IMR-90 (cell line): ENCODE measurements at regions not wholly inside any gene's neighbourhood (a gene's known extent, or its start where the extent isn't known, plus 50 kb on each side); places are given as distances from the start of the nearest gene placed in this dataset.

Experiments used
- ATAC-seq: fragments of 200-7000 bp; cut with Tn5 transposase; 2 replicates; pipeline ENCODE4 v1.9.1; 2020; ENCODE audit warnings: low read depth, mild to moderate bottlenecking, moderate library complexity
- BruUV-seq: library from RNA; stranded (reverse); fragments of 400-500 nt; replicated peaks from 2 replicates; lab custom pipeline; 2021; lab: Mats Ljungman, UMichigan
- CTCF ChIA-PET: fragments of 300-600 bp; formaldehyde crosslinking; extraction: SDS; loops from one replicate; lab custom pipeline; 2021; ENCODE audit warnings: antibody characterized with exemption; lab: Yijun Ruan, JAX
- POLR2A ChIA-PET: fragments of 300-600 bp; sonication (Branson Sonifier 250); formaldehyde crosslinking; loops from one replicate; lab custom pipeline; 2022; ENCODE audit warnings: antibody characterized with exemption; ENCODE audit not compliant: unreplicated experiment; lab: Charles Lee
- DNase-seq: peaks from one replicate; pipeline ENCODE4 v3.0.0; 2013
- H2AFZ ChIP-seq: replicated peaks from 2 replicates; pipeline ENCODE3; 2013; ENCODE audit warnings: low read length, mild to moderate bottlenecking; ENCODE audit not compliant: poor library complexity
- H2AK5ac ChIP-seq: 2 replicates; pipeline ENCODE4 v1.6.1; 2013; ENCODE audit warnings: low read depth, low read length, inconsistent platforms
- H2AK9ac ChIP-seq: replicated peaks from 2 replicates; pipeline ENCODE3; 2013; ENCODE audit warnings: mild to moderate bottlenecking, low read depth, low read length, moderate library complexity; ENCODE audit not compliant: poor library complexity
- H2BK120ac ChIP-seq: 2 replicates; pipeline ENCODE4 v1.6.1; 2013; ENCODE audit warnings: low read depth, low read length, inconsistent platforms
- H2BK15ac ChIP-seq: 3 replicates; pipeline ENCODE4 v1.6.1; 2013; ENCODE audit warnings: low read depth, low read length, inconsistent platforms
- H2BK20ac ChIP-seq: 2 replicates; pipeline ENCODE4 v1.6.1; 2013; ENCODE audit warnings: low read depth, mild to moderate bottlenecking, inconsistent platforms, low read length, moderate library complexity
- H2BK5ac ChIP-seq: 2 replicates; pipeline ENCODE4 v1.6.1; 2013; ENCODE audit warnings: mild to moderate bottlenecking, low read depth, low read length, inconsistent platforms; ENCODE audit not compliant: poor library complexity, severe bottlenecking
- H3K14ac ChIP-seq: replicated peaks from 2 replicates; pipeline ENCODE4 v1.6.1; 2013; ENCODE audit warnings: low read depth, low read length, inconsistent platforms
- H3K18ac ChIP-seq: 2 replicates; pipeline ENCODE4 v1.6.1; 2013; ENCODE audit warnings: low read depth, low read length, control low read depth
- H3K23ac ChIP-seq: 2 replicates; pipeline ENCODE4 v1.6.1; 2013; ENCODE audit warnings: low read depth, low read length, inconsistent platforms
- H3K27ac ChIP-seq: 2 replicates; pipeline ENCODE4 v1.5.1; 2013; ENCODE audit warnings: mild to moderate bottlenecking, control low read depth, low read length; ENCODE audit not compliant: insufficient read depth
- H3K27me3 ChIP-seq: 2 replicates; pipeline ENCODE4 v1.6.1; 2013; ENCODE audit warnings: low read length; ENCODE audit not compliant: control insufficient read depth, insufficient read depth
- H3K36me3 ChIP-seq: 2 replicates; pipeline ENCODE4 v1.6.1; 2013; ENCODE audit warnings: low read length, mixed read lengths; ENCODE audit not compliant: control insufficient read depth, insufficient read depth
- H3K4ac ChIP-seq: 2 replicates; pipeline ENCODE4 v1.6.1; 2013; ENCODE audit warnings: low read depth, low read length, inconsistent platforms
- H3K4me1 ChIP-seq: 2 replicates; pipeline ENCODE4 v1.6.1; 2013; ENCODE audit warnings: low read length, mixed read lengths; ENCODE audit not compliant: control insufficient read depth, insufficient read depth
- H3K4me2 ChIP-seq: 2 replicates; pipeline ENCODE4 v1.6.1; 2013; ENCODE audit warnings: low read depth, mild to moderate bottlenecking, control low read depth, low read length, moderate library complexity
- H3K4me3 ChIP-seq: 2 replicates; pipeline ENCODE4 v1.5.1; 2013; ENCODE audit warnings: low read depth, mild to moderate bottlenecking, control low read depth, low read length, moderate library complexity; ENCODE audit not compliant: insufficient read depth
- H3K56ac ChIP-seq: 2 replicates; pipeline ENCODE4 v1.6.1; 2013; ENCODE audit warnings: low read length, inconsistent platforms; ENCODE audit not compliant: insufficient read depth; ENCODE audit errors: extremely low read depth
- H3K79me1 ChIP-seq, 2 experiments: 2 replicates each; pipeline ENCODE4 v1.6.1; 2013; ENCODE audit warnings: low read length in 2 of 2, inconsistent platforms in 1 of 2, low read depth in 1 of 2
- H3K9ac ChIP-seq: 2 replicates; pipeline ENCODE4 v1.6.1; 2013; ENCODE audit warnings: low read depth, low read length, control low read depth
- H3K9me1 ChIP-seq: 2 replicates; pipeline ENCODE4 v1.6.1; 2013; ENCODE audit warnings: low read length, inconsistent platforms; ENCODE audit not compliant: insufficient read depth
- H3K9me3 ChIP-seq: 2 replicates; pipeline ENCODE4 v1.6.1; 2013; ENCODE audit warnings: low read length; ENCODE audit not compliant: control insufficient read depth, insufficient read depth
- H4K20me1 ChIP-seq: 2 replicates; pipeline ENCODE4 v1.6.1; 2013; ENCODE audit warnings: low read length, inconsistent platforms; ENCODE audit not compliant: insufficient read depth
- H4K5ac ChIP-seq: 2 replicates; pipeline ENCODE4 v1.6.1; 2013; ENCODE audit warnings: mild to moderate bottlenecking, low read depth, low read length, control low read depth
- H4K8ac ChIP-seq, 2 experiments: 2 replicates each; pipeline ENCODE4 v1.6.1; 2013; ENCODE audit warnings: low read depth in 2 of 2, low read length in 2 of 2, control low read depth in 1 of 2, inconsistent platforms in 1 of 2
- H4K91ac ChIP-seq: 2 replicates; pipeline ENCODE4 v1.6.1; 2013; ENCODE audit warnings: low read depth, low read length, inconsistent platforms; ENCODE audit not compliant: insufficient read depth
- WGBS, 2 experiments: methylation state at CpG; one replicate each; pipeline versions ENCODE4 v1.1.5 to v1.1.7; 2013; ENCODE audit warnings: missing lambda C conversion rate in 2 of 2; ENCODE audit not compliant: insufficient read length in 1 of 2; ENCODE audit errors: extremely low coverage in 2 of 2; 5-methylcytosine and 5-hydroxymethylcytosine counted together
- dilution Hi-C: fragments of 300-500 bp; cut with HindIII; formaldehyde crosslinking; loops from one replicate; pipeline ENCODE4 v1.14.3; 2018; ENCODE audit warnings: low sequenced_read_pairs; ENCODE audit not compliant: unreplicated experiment
- in situ Hi-C: fragments of 300-500 bp; cut with MboI; formaldehyde crosslinking; loops from 3 replicates; pipeline ENCODE4 v1.14.3; 2019; ENCODE audit warnings: low sequenced_read_pairs, inconsistent platforms, mixed read lengths
- intact Hi-C: fragments of 100-400 bp; cut with micrococcal nuclease; formaldehyde crosslinking; loops from 2 replicates; pipeline ENCODE4 v1.10.0; 2022
- TF ChIP-seq, protein P1 (sequence below): fragments of 150-350 bp; IDR thresholded peaks from 2 replicates; pipeline ENCODE4 v1.6.1; 2017; ENCODE audit warnings: mild to moderate bottlenecking, antibody characterized with exemption, low read length, low read depth
- TF ChIP-seq, protein P2 (sequence below): fragments of 150-350 bp; IDR thresholded peaks from 2 replicates; pipeline ENCODE4 v1.6.1; 2016; ENCODE audit warnings: low read depth, mild to moderate bottlenecking, low read length, moderate library complexity, borderline replicate concordance

DNA sequence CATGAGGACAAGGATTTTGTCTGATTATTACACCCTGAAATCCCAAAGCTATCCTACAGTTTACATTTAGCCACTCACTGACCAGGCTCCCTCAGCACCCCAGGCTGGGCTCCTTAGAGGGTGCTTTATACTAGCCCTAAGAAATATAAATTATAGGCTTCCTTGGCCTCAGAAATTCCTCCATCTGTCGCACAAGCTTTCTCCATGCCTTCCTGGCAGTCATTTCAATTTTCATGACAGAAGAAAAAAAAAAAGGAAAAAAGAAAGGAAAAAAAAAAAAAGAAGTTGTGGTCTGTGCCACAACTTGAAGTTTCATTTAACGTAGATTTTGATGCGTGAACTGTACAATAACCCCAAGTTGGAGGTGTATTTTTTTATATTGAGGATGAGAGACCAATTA, 719.5 kb downstream of the BCL11A start:
- Histone ChIP-seq H2AK5ac (no peak overlapping the region), H2BK20ac (no peak overlapping the region), H3K18ac (no peak overlapping the region), H3K9ac (no peak overlapping the region), H3K23ac (no peak overlapping the region), H4K5ac (no peak overlapping the region), H3K56ac (no peak overlapping the region), H3K27ac (no peak overlapping the region), H2BK5ac (no peak overlapping the region), H3K4me3 (no peak overlapping the region), H2BK15ac (no peak overlapping the region), H3K79me1 (no peaks in the 10 kb centered on the region), H4K91ac (no peak overlapping the region), H3K4me1 (no peaks in the 10 kb centered on the region), H3K4me2 (no peak overlapping the region), H3K9me1 (no peaks in the 10 kb centered on the region), H2BK120ac (no peak overlapping the region), H3K27me3 (no peaks in the 10 kb centered on the region), H2AK9ac (no peak overlapping the region), H3K14ac (no peak overlapping the region), H3K4ac (no peak overlapping the region), H3K36me3 (no peaks in the 10 kb centered on the region), H3K9me3 (peaks cover 8% of the 10 kb centered on the region), H2AFZ (no peak overlapping the region), H4K8ac (no peak overlapping the region), H4K20me1 (no peaks in the 10 kb centered on the region)
- intact Hi-C loops, result no loop called here
- in situ Hi-C loops, result no loop called here
- TF ChIP-seq, protein P1, sequence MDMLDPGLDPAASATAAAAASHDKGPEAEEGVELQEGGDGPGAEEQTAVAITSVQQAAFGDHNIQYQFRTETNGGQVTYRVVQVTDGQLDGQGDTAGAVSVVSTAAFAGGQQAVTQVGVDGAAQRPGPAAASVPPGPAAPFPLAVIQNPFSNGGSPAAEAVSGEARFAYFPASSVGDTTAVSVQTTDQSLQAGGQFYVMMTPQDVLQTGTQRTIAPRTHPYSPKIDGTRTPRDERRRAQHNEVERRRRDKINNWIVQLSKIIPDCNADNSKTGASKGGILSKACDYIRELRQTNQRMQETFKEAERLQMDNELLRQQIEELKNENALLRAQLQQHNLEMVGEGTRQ, result no peak
- TF ChIP-seq, protein P2, sequence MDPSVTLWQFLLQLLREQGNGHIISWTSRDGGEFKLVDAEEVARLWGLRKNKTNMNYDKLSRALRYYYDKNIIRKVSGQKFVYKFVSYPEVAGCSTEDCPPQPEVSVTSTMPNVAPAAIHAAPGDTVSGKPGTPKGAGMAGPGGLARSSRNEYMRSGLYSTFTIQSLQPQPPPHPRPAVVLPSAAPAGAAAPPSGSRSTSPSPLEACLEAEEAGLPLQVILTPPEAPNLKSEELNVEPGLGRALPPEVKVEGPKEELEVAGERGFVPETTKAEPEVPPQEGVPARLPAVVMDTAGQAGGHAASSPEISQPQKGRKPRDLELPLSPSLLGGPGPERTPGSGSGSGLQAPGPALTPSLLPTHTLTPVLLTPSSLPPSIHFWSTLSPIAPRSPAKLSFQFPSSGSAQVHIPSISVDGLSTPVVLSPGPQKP, result no peak
- no peak for ATAC-seq
- POLR2A ChIA-PET, result no interaction called here
- dilution Hi-C loops, result no loop called here
- CTCF ChIA-PET, result no interaction called here
- no CpG with 5 or more reads among the region's 3 CpGs for WGBS, 2 experiments
- DNase-seq, result no peak
- no TSS peak for BruUV-seq
